ENCODE measurements at regions not wholly inside any gene's neighbourhood (a gene's known extent, or its start where the extent isn't known, plus 50 kb on each side); places are given as distances from the start of the nearest gene placed in this dataset.

DNA sequence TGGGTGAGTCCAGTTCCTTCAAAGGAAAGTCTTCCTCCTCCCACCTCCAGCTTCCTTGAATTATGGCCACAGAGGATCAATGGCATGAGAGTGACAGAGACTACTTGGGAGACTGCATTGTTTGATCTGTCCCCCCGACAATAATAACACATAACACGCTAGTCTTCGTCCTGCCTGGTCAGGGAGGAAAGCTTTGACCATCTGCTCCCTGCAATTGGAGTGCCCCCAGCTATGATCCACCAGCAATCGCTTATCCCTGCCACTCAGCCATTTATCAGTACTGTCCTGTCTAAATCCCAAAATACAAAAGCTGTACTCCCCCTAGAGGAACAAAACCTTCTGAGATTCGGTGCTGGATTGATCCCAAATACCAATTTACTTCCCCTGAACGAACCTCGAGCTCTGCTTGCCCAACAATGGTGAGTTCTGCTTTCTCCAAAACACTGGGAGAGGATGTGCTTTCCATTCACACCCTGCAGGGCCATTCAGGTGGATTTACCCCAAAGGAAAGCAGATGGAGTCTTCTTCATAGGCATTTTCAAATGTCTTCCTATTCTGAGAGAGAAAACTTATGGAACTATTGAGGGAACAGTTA lies 466.7 kb downstream of the TSHZ3 start:
- no peak for TF ChIP-seq POLR2A (IDR thresholded peaks at IDR 0.05)
- TF ChIP-seq, protein P1, sequence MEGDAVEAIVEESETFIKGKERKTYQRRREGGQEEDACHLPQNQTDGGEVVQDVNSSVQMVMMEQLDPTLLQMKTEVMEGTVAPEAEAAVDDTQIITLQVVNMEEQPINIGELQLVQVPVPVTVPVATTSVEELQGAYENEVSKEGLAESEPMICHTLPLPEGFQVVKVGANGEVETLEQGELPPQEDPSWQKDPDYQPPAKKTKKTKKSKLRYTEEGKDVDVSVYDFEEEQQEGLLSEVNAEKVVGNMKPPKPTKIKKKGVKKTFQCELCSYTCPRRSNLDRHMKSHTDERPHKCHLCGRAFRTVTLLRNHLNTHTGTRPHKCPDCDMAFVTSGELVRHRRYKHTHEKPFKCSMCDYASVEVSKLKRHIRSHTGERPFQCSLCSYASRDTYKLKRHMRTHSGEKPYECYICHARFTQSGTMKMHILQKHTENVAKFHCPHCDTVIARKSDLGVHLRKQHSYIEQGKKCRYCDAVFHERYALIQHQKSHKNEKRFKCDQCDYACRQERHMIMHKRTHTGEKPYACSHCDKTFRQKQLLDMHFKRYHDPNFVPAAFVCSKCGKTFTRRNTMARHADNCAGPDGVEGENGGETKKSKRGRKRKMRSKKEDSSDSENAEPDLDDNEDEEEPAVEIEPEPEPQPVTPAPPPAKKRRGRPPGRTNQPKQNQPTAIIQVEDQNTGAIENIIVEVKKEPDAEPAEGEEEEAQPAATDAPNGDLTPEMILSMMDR (IDR thresholded peaks at IDR 0.05): no peak
